PC-9 (cell line): ENCODE measurements at regions not wholly inside any gene's neighbourhood (a gene's known extent, or its start where the extent isn't known, plus 50 kb on each side); places are given as distances from the start of the nearest gene placed in this dataset.
"Not testable (repeated sequence)": the region's sequence is repeated elsewhere in the genome, so short reads cannot be mapped to it uniquely, and the experiment has no call there.

ENCODE experiments used
- BruUV-seq: library from RNA; stranded (reverse); fragments of 400-500 nt; replicated peaks from 2 replicates; lab custom pipeline; 2021; lab: Mats Ljungman, UMichigan
- CTCF ChIA-PET: fragments of 300-600 bp; sonication (Branson Sonifier 250); formaldehyde crosslinking; loops from one replicate; lab custom pipeline; 2022; ENCODE audit warnings: antibody characterized with exemption; lab: Charles Lee
- POLR2A ChIA-PET: fragments of 300-600 bp; sonication (Branson Sonifier 250); formaldehyde crosslinking; loops from one replicate; lab custom pipeline; 2022; ENCODE audit warnings: antibody characterized with exemption; ENCODE audit not compliant: unreplicated experiment; lab: Charles Lee
- DNase-seq, 2 experiments: peaks; one replicate each; pipeline versions ENCODE4 v3.0.0 to v3.0.0-alpha.2; 2015 to 2022; ENCODE audit warnings: mixed read lengths in 1 of 2
- H2AFZ ChIP-seq: fragments of 200-600 bp; sonication (generic); 2 replicates; pipeline ENCODE4 v1.8.1; 2017; ENCODE audit warnings: antibody characterized with exemption
- H3F3A ChIP-seq: fragments of 200-600 bp; sonication (generic); 2 replicates; pipeline ENCODE4 v1.8.1; 2017; ENCODE audit warnings: antibody characterized with exemption, mild to moderate bottlenecking, low read depth; ENCODE audit not compliant: insufficient read depth
- H3K27ac ChIP-seq: fragments of 200-600 bp; sonication (generic); 2 replicates; pipeline ENCODE4 v1.6.1; 2016; ENCODE audit warnings: mixed run types
- H3K27me3 ChIP-seq: fragments of 200-600 bp; sonication (generic); 2 replicates; pipeline ENCODE4 v1.6.1; 2016; ENCODE audit warnings: low read depth, mixed run types; ENCODE audit not compliant: insufficient read depth
- H3K36me3 ChIP-seq: fragments of 200-600 bp; sonication (generic); 2 replicates; pipeline ENCODE4 v1.6.1; 2016; ENCODE audit warnings: low read depth, mixed run types
- H3K4me1 ChIP-seq: fragments of 200-600 bp; sonication (generic); replicated peaks from 2 replicates; pipeline ENCODE4 v1.6.1; 2016; ENCODE audit warnings: mixed run types; ENCODE audit not compliant: insufficient read depth
- H3K4me2 ChIP-seq: fragments of 200-600 bp; sonication (generic); 2 replicates; pipeline ENCODE4 v1.6.1; 2017; ENCODE audit warnings: mixed run types
- H3K4me3 ChIP-seq: fragments of 200-600 bp; sonication (generic); 2 replicates; pipeline ENCODE4 v1.6.1; 2016; ENCODE audit warnings: mixed run types
- H3K79me2 ChIP-seq: fragments of 200-600 bp; sonication (generic); 2 replicates; pipeline ENCODE4 v1.6.1; 2017; ENCODE audit warnings: low read depth, mixed run types
- H3K9me2 ChIP-seq: fragments of 200-600 bp; sonication (generic); 2 replicates; pipeline ENCODE4 v1.8.1; 2017; ENCODE audit warnings: mild to moderate bottlenecking; ENCODE audit not compliant: insufficient read depth
- H3K9me3 ChIP-seq: fragments of 200-600 bp; sonication (generic); 2 replicates; pipeline ENCODE4 v1.8.1; 2016; ENCODE audit warnings: low read depth; ENCODE audit not compliant: insufficient read depth
- H4K20me1 ChIP-seq: fragments of 200-600 bp; sonication (generic); 2 replicates; pipeline ENCODE4 v1.8.1; 2017; ENCODE audit not compliant: insufficient read depth
- EZH2 ChIP-seq: fragments of 200-600 bp; sonication (generic); IDR thresholded peaks from 2 replicates; pipeline ENCODE4 v1.8.0; 2017; ENCODE audit warnings: antibody characterized with exemption, low read depth
- intact Hi-C: fragments of 100-400 bp; cut with micrococcal nuclease; formaldehyde crosslinking; loops from one replicate; pipeline ENCODE4 v1.10.0; 2022; ENCODE audit not compliant: unreplicated experiment
- TF ChIP-seq, protein P1 (sequence below): fragments of 200-600 bp; sonication (generic); conservative IDR thresholded peaks from 2 replicates; pipeline ENCODE4 v1.6.1; 2017; ENCODE audit warnings: mixed run types, antibody characterized with exemption, mild to moderate bottlenecking, moderate library complexity

DNA sequence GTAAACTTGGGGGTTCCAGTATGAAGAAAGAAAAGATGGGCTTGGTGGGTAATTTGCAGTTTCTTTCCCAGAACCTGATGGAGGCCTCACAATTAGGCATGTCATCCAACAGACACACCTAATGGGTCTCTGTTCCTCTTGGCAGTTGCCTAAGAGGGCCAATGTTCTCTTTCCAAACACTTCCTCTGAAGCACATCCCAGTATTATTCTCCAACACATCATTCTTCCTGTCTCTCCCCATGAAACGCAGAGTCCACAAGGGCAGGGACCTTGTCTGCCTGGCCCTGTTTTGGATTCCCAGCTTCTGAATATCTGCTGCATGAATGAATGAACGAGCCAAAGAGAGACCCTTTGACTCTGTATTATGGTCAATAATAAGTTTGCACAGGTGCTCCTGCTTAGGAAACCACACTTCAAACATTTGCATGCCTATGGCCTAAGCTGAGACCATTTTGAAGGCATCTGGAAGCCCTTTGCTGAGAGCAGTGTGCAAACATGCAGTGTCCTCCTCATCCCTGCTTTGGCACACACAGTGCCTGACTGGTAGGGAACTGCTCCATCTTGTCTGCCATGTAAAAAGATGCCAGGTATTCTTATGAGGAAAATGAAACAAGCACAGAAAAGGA is 100.9 kb upstream of the CHST15 start:
- H2AFZ ChIP-seq: no peak overlapping the region
- H3K9me2 ChIP-seq: no peaks in the 10 kb centered on the region
- no peak overlapping the region for H3K4me3 ChIP-seq
- no peaks in the 10 kb centered on the region for H3K4me1 ChIP-seq
- no peaks in the 10 kb centered on the region for H3F3A ChIP-seq
- TF ChIP-seq, protein P1, sequence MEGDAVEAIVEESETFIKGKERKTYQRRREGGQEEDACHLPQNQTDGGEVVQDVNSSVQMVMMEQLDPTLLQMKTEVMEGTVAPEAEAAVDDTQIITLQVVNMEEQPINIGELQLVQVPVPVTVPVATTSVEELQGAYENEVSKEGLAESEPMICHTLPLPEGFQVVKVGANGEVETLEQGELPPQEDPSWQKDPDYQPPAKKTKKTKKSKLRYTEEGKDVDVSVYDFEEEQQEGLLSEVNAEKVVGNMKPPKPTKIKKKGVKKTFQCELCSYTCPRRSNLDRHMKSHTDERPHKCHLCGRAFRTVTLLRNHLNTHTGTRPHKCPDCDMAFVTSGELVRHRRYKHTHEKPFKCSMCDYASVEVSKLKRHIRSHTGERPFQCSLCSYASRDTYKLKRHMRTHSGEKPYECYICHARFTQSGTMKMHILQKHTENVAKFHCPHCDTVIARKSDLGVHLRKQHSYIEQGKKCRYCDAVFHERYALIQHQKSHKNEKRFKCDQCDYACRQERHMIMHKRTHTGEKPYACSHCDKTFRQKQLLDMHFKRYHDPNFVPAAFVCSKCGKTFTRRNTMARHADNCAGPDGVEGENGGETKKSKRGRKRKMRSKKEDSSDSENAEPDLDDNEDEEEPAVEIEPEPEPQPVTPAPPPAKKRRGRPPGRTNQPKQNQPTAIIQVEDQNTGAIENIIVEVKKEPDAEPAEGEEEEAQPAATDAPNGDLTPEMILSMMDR: no peak
- no TSS peak for BruUV-seq
- H3K4me2 ChIP-seq: no peak overlapping the region
- no peaks in the 10 kb centered on the region for H3K36me3 ChIP-seq
- H3K79me2 ChIP-seq: no peaks in the 10 kb centered on the region
- intact Hi-C loops: no loop called here
- H3K9me3 ChIP-seq: no peaks in the 10 kb centered on the region
- H3K27ac ChIP-seq: no peak overlapping the region
- POLR2A ChIA-PET: no interaction called here
- CTCF ChIA-PET: no interaction called here
- H4K20me1 ChIP-seq: no peaks in the 10 kb centered on the region
- no peaks in the 10 kb centered on the region for H3K27me3 ChIP-seq
- no peak for DNase-seq

DNA sequence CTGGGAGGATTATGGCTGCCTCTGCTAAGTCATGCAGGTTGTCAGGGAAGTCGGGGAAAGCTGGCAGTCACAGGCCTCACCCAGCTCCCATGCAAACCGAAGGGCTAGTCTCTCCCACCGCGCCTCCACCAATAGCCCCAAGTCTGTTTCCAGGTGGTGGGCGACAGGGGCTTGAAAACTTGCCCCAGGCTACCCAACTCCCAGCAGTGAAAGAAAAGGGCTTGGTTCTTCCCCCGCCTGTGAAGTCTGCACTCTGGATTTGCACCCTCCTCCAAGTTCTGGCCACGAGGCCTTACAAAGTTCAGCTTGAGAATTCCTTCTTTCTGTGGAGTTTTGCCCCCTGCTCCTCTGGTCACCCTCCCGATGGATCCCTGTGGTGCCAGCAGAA is 99.9 kb upstream of the CHST15 start:
- POLR2A ChIA-PET: no interaction called here
- no peaks in the 10 kb centered on the region for H3K79me2 ChIP-seq
- TF ChIP-seq, protein P1: no peak
- TF ChIP-seq EZH2: no peak
- no peaks in the 10 kb centered on the region for H3K9me2 ChIP-seq
- no TSS peak for BruUV-seq
- intact Hi-C loops: no loop called here
- H3K4me3 ChIP-seq: no peak overlapping the region
- H3K4me1 ChIP-seq: no peaks in the 10 kb centered on the region
- H3K9me3 ChIP-seq: no peaks in the 10 kb centered on the region
- no peaks in the 10 kb centered on the region for H3K36me3 ChIP-seq
- H4K20me1 ChIP-seq: no peaks in the 10 kb centered on the region
- DNase-seq: no peak
- H2AFZ ChIP-seq: no peak overlapping the region
- no peak overlapping the region for H3K4me2 ChIP-seq
- CTCF ChIA-PET: no interaction called here
- H3K27ac ChIP-seq: no peak overlapping the region
- no peaks in the 10 kb centered on the region for H3K27me3 ChIP-seq
- H3F3A ChIP-seq: no peaks in the 10 kb centered on the region

DNA sequence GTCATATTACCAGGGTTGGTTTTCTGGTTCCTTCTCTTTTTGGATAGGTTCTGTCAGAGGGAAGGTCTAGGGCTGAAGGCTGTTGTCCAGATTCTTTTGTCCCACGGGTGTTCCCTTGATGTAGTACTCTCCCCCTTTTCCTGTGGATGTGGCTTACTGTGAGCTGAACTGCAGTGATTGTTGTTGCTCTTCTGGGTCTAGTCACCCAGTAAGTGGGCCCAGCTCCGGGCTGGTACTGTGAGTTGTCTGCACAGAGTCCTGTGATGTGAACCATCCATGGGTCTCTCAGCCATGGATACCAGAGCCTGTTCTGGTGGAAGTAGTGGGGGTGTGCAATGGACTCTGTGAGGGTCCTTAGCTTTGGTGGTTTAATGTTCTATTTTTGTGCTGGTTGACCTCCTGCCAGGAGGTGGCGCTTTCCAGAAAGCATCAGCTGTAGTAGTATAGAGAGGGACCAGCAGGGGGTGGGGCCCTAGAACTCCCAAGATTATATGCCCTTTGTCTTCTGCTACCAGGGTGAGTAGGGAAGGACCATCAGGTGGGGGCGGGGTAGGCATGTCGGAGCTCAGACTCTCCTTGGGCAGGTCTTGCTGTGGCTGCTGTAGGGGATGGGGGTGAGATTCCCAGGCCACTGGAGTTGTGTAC is 99.4 kb upstream of the CHST15 start:
- H3K4me2 ChIP-seq, DNase-seq, H3K27me3 ChIP-seq, H3K27ac ChIP-seq, BruUV-seq, H3F3A ChIP-seq, H3K4me1 ChIP-seq, CTCF ChIA-PET, POLR2A ChIA-PET, intact Hi-C loops, H3K36me3 ChIP-seq, H4K20me1 ChIP-seq, H3K9me3 ChIP-seq, H3K79me2 ChIP-seq, H3K4me3 ChIP-seq, H3K9me2 ChIP-seq, H2AFZ ChIP-seq: not testable (repeated sequence)
- TF ChIP-seq, protein P1: peak; percentile 47; the same call in 1 of the 2 replicates

DNA sequence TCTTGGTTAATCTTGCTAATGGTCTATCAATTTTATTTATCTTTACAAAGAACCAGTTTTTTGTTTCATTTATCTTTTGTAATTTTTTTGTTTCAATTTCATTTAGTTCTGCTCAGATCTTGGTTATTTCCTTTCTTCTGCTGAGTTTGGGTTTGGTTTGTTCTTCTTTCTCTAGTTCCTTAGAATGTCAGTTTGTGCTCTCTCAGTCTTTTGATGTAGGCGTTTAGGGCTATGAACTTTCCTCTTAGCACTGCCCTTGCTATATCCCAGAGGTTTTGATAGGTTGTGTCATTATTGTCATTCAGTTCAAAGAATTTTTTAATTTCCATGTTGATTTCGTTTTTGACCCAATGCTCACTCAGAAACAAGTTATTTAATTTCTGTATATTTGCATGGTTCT is 97.1 kb upstream of the CHST15 start:
- H4K20me1 ChIP-seq, H3K4me3 ChIP-seq, H3K4me1 ChIP-seq, BruUV-seq, H3K27me3 ChIP-seq, POLR2A ChIA-PET, H2AFZ ChIP-seq, H3F3A ChIP-seq, H3K36me3 ChIP-seq, H3K9me2 ChIP-seq, H3K79me2 ChIP-seq, H3K9me3 ChIP-seq, H3K27ac ChIP-seq, intact Hi-C loops, H3K4me2 ChIP-seq, DNase-seq, CTCF ChIA-PET: not testable (repeated sequence)
